ENCODE measurements at regions not wholly inside any gene's neighbourhood (a gene's known extent, or its start where the extent isn't known, plus 50 kb on each side); places are given as distances from the start of the nearest gene placed in this dataset.

DNA sequence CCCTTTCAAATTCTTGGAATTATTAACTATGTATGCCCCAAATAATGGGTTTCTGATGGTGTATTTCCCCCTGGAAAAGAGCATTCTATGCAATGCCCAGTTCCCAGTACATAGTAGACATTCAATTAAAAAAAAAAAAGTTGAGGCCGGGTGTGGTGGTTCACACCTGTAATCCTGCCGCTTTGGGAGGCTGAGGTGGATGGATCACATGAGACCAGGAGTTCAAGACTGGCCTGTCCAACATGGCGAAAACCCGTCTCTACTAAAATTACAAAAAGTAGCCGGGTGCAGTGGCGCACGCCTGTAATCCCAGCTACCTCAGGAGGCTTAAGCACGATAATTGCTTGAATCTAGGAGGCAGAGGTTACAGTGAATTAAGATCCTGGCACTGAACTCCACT is 83.3 kb upstream of the ZNF217 start:
- TF ChIP-seq, protein P1, sequence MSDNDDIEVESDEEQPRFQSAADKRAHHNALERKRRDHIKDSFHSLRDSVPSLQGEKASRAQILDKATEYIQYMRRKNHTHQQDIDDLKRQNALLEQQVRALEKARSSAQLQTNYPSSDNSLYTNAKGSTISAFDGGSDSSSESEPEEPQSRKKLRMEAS (IDR thresholded peaks at IDR 0.05): no peak
- TF ChIP-seq, protein P2, sequence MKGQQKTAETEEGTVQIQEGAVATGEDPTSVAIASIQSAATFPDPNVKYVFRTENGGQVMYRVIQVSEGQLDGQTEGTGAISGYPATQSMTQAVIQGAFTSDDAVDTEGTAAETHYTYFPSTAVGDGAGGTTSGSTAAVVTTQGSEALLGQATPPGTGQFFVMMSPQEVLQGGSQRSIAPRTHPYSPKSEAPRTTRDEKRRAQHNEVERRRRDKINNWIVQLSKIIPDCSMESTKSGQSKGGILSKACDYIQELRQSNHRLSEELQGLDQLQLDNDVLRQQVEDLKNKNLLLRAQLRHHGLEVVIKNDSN (IDR thresholded peaks at IDR 0.05): no peak
- TF ChIP-seq, protein P3, sequence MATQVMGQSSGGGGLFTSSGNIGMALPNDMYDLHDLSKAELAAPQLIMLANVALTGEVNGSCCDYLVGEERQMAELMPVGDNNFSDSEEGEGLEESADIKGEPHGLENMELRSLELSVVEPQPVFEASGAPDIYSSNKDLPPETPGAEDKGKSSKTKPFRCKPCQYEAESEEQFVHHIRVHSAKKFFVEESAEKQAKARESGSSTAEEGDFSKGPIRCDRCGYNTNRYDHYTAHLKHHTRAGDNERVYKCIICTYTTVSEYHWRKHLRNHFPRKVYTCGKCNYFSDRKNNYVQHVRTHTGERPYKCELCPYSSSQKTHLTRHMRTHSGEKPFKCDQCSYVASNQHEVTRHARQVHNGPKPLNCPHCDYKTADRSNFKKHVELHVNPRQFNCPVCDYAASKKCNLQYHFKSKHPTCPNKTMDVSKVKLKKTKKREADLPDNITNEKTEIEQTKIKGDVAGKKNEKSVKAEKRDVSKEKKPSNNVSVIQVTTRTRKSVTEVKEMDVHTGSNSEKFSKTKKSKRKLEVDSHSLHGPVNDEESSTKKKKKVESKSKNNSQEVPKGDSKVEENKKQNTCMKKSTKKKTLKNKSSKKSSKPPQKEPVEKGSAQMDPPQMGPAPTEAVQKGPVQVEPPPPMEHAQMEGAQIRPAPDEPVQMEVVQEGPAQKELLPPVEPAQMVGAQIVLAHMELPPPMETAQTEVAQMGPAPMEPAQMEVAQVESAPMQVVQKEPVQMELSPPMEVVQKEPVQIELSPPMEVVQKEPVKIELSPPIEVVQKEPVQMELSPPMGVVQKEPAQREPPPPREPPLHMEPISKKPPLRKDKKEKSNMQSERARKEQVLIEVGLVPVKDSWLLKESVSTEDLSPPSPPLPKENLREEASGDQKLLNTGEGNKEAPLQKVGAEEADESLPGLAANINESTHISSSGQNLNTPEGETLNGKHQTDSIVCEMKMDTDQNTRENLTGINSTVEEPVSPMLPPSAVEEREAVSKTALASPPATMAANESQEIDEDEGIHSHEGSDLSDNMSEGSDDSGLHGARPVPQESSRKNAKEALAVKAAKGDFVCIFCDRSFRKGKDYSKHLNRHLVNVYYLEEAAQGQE (IDR thresholded peaks at IDR 0.05; ENCODE audit: low read depth): no peak
- TF ChIP-seq RAD21 (IDR thresholded peaks at IDR 0.05; ENCODE audit: low read depth): no peak
- no peak for TF ChIP-seq TEAD4 (IDR thresholded peaks at IDR 0.05)
- TF ChIP-seq EP300 (IDR thresholded peaks at IDR 0.05; ENCODE audit: borderline replicate concordance): no peak
- no peak for TF ChIP-seq YY1 (IDR thresholded peaks at IDR 0.05; ENCODE audit: low read depth)
- TF ChIP-seq TAF1 (IDR thresholded peaks at IDR 0.05; ENCODE audit: low read depth): no peak
- no peak for TF ChIP-seq TCF12 (IDR thresholded peaks at IDR 0.05; ENCODE audit: low read depth)
- no peak for TF ChIP-seq CEBPB (IDR thresholded peaks at IDR 0.05)
- no peak for TF ChIP-seq EGR1 (IDR thresholded peaks at IDR 0.05)
- TF ChIP-seq NFIC (IDR thresholded peaks at IDR 0.05): no peak
- no peak for TF ChIP-seq CREB1 (IDR thresholded peaks at IDR 0.05; ENCODE audit: low read depth)
- no peak for TF ChIP-seq FOXM1 (IDR thresholded peaks at IDR 0.05; ENCODE audit: borderline replicate concordance, low read depth)

Data from Ishikawa (cell line).